Colon (tissue), 2 donors: ENCODE measurements at regions not wholly inside any gene's neighbourhood (a gene's known extent, or its start where the extent isn't known, plus 50 kb on each side); places are given as distances from the start of the nearest gene placed in this dataset.
A peak's percentile ranks its signal among the peaks of the same experiment; 100 is the strongest.
"Not testable (repeated sequence)": the region's sequence is repeated elsewhere in the genome, so short reads cannot be mapped to it uniquely, and the experiment has no call there.

ENCODE experiments used
- FAIRE-seq: peaks from 2 replicates; lab custom pipeline; 2012; peaks lifted over from hg19 to GRCh38; lab: Jason Lieb, UNC
- donor health status: control.
- donor health status: control.

DNA sequence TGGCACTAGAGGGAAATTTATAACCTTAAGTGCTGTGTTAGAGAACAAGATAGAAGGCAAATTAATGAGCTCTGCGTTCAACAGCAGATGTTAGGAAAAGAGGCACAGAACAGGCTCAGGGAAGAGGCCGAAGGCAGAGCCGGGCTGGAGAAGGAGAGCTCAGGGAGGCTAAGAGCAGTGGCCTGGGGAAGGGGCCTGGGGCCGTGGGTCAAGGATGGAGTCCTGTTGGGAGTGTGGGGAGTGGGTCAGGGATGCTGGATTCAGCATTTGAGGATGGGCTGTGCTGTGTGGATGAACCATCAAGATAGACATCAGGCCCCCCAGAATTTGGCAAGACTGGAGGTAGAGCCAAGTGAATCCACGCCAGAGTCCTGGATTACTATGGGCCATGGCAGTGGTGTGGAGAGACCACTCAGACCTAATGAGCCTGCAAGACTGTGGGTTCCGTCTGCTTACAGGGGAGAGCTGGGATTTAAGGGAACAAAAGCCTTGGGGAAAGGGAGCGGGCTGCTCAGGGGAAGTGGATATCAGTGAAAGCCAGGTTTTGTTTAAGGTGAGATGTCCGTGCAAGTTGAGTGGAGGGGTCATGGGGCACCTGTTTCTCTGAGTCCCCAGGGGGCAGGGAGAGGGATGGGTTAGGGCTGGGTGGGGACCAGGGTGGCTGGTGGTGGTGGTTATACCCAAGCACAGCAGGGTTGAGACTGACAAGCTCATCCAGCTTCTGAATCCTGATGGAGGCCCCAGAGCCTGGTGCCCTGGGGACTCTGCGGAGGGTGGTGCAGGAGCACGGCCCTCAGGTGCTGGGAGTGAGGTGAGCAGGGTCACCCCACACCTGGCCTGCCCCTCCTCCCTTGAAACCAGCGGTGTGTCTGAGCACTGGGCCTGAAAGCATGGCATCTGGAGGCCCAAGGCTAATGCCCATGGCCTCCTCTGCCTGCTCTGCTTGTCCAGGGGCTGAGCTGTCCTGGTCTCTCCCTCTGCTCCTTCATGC lies 101.7 kb downstream of the BMS1 start:
- no peak for FAIRE-seq

- no peak for FAIRE-seq
Measured at GRCh38 chr10:42885491-42886270, 103.1 kb downstream of the BMS1 start.

GRCh38 chr10:42887734-42888503 lies 105.3 kb downstream of the BMS1 start:
- no peak for FAIRE-seq

DNA sequence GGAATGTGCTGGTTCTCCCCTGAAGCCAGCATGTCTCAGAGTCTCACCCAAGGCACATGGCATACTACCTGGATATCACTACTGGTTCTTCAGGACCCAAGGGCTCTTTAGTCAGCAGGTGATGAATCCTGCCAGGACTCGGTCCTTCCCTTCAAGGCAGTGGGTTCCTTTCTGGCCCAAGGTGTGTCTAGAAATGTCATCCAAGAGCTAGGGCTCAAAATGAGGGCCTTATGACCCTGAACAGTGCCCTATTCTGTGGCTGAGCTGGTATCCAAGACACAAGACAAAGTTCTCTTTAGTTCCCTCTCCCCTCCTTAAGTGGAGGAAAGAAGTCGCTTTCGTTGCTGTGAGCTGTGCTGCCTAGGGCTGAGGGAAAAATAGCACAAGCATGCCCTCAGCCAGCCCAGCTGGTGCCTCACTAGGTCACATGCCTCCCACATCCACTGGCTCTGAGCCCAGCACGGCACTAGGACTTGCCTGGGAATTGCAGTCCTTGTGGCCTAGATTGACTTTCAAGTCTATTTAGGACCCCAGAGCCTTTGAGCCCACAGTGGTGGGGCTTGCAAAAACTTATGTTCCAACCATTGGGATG lies 106.0 kb downstream of the BMS1 start:
- no peak for FAIRE-seq

- FAIRE-seq: no peak
Measured at GRCh38 chr10:42896735-42897134, 114.1 kb downstream of the BMS1 start.

DNA sequence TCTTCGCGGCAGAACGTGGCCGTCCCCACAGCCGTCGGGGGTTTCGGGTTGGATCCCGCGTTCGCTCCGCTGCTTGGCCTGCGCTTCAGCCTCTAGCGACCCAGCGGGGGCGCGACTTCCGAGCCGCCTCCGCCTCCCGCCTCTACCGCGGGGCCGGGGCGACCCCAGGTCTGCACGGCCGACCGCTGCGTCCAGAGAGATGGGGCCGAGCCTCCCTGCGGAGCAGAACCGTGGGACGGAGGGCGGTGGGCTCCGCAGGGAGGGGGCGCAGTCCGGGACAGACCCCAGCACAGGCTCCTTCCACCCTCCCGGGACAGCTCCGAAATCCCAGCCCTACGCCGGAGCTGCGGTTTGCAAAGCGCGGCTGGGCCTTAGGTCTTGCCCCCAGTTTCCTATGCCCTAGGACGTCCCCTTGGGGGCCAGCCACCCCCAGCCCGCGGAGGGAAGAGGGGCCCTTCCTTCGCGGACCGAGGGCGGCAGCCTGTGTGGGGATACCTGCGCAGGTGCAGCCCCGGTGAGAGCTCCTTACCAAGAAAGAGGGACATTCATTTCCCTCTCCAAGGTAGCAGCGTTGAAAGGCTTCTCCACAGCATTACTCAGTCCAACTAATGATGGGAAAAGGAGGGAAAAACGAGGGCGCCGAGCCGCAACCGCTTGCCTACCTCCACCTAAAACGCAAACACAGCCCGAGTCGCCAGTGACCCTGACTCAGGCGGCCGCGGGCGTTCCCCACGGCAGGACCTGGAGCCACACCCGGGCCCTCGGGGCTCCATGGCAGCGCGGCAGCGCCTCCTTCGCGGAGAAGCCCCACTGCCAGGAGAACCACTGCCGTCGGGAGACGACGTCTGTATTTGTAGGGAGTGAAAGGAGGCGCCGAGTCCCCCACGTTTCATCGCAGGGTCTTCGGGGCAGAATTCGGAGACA lies 115.7 kb downstream of the BMS1 start:
- no peak for FAIRE-seq

DNA sequence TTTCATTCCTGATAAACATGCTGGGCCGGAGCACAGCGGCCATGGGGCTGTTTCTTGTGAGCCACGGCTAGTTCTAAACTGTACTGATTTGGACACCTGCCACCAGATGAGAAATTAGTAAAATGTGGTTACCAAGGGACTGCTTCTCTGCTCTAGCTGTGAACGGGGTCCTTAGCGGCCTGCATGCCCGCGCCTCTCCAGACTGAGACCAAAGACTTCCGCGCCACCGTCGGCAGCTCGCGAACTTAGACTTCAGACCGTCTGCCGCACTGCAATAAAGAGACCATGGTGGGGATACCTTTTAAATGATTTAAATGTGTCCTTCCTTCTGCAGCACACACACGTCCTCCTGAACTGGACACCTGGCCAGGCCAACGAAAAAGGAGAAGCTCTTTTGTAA lies 116.4 kb downstream of the BMS1 start:
- FAIRE-seq: no peak

GRCh38 chr10:42900346-42900745 lies 117.8 kb downstream of the BMS1 start:
- not testable (repeated sequence) for FAIRE-seq

- no peak for FAIRE-seq
Measured at GRCh38 chr10:42911359-42911758, 128.8 kb downstream of the BMS1 start.

DNA sequence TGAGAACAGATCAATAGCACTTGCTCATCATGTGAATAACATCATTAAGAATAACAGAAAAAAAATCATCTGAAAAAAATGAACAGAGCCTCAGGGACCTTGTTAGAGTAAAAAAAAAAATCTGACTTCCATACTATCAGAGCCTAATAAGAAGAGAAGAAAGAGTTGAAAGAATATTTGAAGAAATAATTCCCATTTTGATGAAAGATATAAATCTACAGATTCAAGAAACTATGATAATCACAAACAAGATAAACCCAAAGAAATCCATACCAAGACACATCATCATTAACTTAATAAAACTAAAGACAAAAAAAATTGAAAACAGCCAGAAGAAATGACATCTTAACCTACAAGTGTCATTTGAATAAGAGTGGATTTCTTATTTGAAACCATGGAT lies 134.4 kb downstream of the BMS1 start:
- peak; percentile 83 for FAIRE-seq

DNA sequence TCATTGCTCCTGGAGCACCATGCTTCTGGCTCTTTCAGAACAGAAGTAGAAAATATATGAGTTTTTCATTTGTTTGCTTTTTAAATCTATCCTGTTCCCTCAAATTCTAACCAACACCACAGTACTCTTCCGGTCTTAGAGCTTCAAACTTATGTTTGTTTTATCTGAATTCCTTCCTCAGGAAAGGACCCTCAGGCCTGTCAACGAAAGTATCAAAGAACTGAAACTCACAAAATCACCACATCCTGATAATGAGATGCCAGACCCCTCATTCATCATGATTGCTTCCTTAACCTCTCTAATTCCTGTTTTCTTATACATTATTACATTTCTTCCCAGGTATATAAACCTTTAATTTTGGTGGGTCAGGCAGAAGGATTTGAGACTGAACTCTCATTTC lies 135.2 kb downstream of the BMS1 start:
- no peak for FAIRE-seq

- no peak for FAIRE-seq
Measured at GRCh38 chr10:42921951-42922350, 139.4 kb downstream of the BMS1 start.

DNA sequence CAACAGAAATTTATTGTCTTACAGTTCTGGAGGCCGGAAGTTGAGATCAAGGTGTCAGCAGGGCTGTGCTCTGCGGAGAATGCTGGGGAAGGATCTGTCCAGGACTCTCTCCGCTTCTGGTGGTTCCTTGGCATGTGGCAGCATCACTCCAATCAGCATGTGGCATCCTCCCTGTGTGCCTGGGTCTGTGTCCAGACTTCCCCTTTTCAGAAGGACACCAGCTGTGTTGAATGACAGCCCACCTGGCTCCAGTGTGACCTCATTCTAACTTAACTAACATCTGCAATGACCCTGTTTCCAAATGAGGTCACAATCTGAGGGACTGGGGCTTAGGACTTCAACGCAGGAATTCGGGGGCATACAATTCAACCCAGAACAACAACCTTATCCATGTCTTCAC lies 141.9 kb downstream of the BMS1 start:
- FAIRE-seq: no peak

DNA sequence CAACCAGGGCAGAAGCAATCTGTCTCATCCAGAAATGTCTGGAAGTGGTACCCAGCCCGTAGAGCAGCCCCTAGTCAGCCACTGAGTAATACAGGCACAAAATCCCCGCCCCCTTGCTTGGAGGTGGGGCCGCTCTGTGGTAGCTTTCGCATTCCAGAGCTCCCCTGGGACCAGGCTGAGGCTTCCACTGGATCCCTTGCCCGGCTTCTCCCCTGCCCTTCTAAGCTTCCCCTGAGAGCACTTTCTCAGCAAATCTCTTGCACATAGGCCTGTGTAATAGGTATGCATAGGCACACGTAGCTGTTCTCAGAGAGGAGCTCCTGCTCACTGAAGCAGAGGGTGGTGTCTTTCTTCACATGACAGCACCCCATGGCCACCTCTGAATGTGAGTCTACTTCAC lies 144.2 kb downstream of the BMS1 start:
- FAIRE-seq: no peak

DNA sequence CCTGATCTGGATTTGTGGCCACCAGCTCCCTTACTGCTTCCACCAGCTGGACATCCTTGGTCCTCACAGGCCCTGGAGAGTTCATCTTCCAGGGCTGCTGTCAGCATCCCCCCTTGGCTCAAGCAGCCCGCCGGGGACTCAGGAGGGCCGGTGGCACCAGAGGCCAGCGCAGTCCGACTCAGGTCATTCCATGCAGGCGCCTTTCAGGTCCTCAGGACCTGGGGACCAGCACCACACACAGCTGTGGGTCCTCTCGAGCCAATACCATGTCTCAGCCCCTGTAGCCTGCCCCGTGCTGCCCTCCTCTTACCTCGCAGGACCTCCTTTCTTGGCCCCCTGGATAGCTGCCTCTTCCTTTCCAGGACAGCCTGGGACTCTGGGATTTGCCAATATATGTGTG lies 145.5 kb downstream of the BMS1 start:
- no peak for FAIRE-seq

GRCh38 chr10:42929236-42929635 lies 146.6 kb downstream of the BMS1 start:
- no peak for FAIRE-seq

DNA sequence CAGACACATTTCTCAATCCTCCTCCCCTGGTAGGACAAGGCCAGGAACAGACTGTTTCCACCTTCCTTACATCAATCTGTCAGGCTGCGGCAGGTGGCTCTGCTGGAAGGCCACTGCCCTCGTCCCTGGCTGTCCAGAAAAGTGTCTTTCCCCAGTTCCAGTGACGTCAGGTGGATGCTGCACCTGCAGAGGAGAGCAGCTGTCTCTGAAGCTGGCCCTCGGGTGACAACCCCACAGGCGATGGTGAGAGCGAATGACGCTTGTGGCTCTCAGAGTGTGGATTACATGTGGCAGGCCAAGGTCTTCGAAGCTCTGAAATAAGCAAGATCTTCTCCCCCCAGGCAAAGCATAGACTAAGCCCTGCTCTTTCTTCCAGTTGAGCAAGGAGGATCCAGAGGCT lies 146.9 kb upstream of the RET start:
- no peak for FAIRE-seq

DNA sequence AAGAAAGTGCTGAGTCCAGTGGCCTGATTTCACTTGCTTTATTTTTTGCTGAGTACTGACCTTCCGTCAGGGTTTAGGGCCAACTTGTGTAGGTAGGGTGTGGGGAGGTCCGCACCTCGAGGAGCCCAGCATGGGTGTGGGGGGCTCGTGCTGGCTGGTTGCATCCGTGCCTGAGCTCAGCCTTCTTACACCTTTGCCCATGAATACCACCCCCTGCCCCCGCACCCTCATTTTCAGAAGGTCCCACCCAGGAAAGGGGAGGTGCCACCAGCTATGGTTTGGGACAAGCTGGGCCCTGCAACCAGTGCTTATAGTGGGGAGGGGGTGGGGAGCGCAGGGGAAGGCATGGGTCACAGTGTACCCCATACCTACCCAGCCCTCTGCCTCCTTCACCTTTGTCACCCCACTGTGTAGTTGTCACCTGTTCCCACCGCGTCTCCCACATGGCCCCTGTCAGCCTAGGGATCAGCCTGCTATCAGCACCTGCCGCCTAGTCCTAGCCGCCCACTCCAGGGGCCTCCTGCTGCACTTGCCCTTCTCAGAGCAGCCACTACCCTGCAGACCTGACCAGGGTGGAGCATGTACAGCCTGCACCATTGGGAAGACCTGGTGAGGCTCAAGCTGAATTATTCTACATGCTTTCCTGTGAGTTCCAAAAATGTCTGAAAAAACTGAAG lies 146.2 kb upstream of the RET start:
- FAIRE-seq: no peak

- FAIRE-seq: no peak
Measured at GRCh38 chr10:42932116-42932515, 144.8 kb upstream of the RET start.

DNA sequence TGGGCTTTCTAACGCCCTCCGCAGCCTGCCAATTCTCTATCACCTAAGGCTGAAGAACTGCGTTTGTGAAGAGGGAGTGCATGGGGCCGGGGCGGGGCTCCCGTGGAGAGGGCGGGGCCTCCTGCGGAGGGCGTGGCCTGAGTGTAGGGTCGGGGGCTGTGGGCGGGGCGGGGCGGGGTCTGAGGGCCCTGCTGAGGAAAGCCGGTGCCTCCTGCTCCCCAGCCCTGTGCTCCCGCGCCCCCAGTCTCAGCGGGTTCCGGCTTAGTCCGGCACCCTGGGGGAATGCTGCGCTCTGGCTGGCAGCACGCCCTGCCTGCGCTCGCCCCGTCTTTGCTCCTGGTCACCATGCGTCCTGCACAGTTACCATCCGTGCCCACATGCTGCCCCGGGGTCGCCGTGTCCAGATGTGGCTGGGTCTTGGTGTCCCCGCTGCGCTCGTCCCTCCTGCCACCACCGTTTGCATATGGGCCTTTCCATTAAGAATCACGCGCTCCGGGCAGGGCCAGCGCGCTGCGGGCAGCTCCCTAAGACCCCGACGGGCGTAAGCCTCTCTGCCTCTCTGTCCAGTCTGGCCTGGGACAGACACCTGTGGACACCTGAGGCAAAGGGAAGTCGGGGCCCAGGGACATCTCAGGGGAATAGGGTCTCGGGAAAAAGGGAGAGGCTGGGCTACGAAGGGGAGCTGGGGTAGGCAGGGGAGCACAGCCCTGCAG lies 144.0 kb upstream of the RET start:
- no peak for FAIRE-seq
